ENCODE measurements at regions not wholly inside any gene's neighbourhood (a gene's known extent, or its start where the extent isn't known, plus 50 kb on each side); places are given as distances from the start of the nearest gene placed in this dataset.

GRCh38 chr4:176616151-176616550 is 176.6 kb downstream of the VEGFC start:
- TF ChIP-seq CTCF (IDR thresholded peaks at IDR 0.05) (no peak), ZFX (IDR thresholded peaks at IDR 0.05; ENCODE audit: borderline replicate concordance) (no peak)
